ENCODE measurements at regions not wholly inside any gene's neighbourhood (a gene's known extent, or its start where the extent isn't known, plus 50 kb on each side); places are given as distances from the start of the nearest gene placed in this dataset.

DNA sequence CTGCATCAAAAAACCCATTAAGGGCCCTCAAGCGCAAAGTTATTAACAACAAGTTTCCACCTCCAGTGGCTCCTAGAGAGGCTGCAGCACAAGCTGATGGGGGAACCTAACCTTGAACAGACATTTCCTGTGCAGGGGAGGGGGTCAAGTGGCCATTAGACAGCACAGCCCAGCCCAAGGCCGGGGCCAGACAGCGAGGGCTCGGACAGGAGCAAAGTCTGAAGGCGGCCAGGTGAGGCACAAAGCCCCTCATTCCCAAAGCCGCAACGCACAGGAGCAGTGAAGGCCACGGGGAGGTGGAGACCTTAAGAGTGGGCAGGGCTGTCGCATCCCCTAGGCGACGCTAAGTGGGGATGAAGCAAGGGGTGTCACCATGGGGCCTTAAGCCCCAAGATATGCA lies 73.2 kb upstream of the ZNF746 start:
- Histone ChIP-seq H3K9ac (ENCODE audit: low read length in 3 of 3) (no peak overlapping the region), H3K27ac (ENCODE audit: low read depth in 2 of 2, low read length in 2 of 2) (peak overlapping the region in 1 of 2 donors; percentile 43), H3K27me3 (ENCODE audit: control insufficient read depth, insufficient read depth, low read length) (no peaks in the 10 kb centered on the region), H3K4me3 (ENCODE audit: low read length in 3 of 3) (no peak overlapping the region), H3K9me3 (ENCODE audit: control insufficient read depth in 2 of 3, insufficient read depth in 1 of 3, low read length in 3 of 3) (peaks cover 0 to 9% (median 0%) of the 10 kb centered on the region in 3 donors), H3K36me3 (ENCODE audit: control insufficient read depth in 2 of 3, insufficient read depth in 3 of 3, low read length in 3 of 3) (no peaks in the 10 kb centered on the region), H3K4me1 (ENCODE audit: control insufficient read depth in 2 of 3, insufficient read depth in 2 of 3, low read depth in 1 of 3, low read length in 3 of 3) (peaks cover 0 to 5% (median 2%) of the 10 kb centered on the region in 3 donors)
- no peak for FAIRE-seq
- intact Hi-C loops (cut with DNase I): no loop called here
- DNase-seq: no peak
- TF ChIP-seq CTCF (IDR thresholded peaks at IDR 0.05; ENCODE audit: borderline replicate concordance, extremely low read depth, insufficient read depth): no peak

- DNase-seq (no peak), FAIRE-seq (no peak)
- H3K27ac ChIP-seq (ENCODE audit: low read depth in 2 of 2, low read length in 2 of 2): no peak overlapping the region
- no peak overlapping the region for H3K4me3 ChIP-seq (ENCODE audit: low read length in 3 of 3)
- peaks cover 0 to 6% (median 2%) of the 10 kb centered on the region in 3 donors for H3K4me1 ChIP-seq (ENCODE audit: control insufficient read depth in 2 of 3, insufficient read depth in 2 of 3, low read depth in 1 of 3, low read length in 3 of 3)
- TF ChIP-seq CTCF (IDR thresholded peaks at IDR 0.05; ENCODE audit: borderline replicate concordance, extremely low read depth, insufficient read depth): no peak
- intact Hi-C loops (cut with DNase I): no loop called here
- no peaks in the 10 kb centered on the region for H3K36me3 ChIP-seq (ENCODE audit: control insufficient read depth in 2 of 3, insufficient read depth in 3 of 3, low read length in 3 of 3)
- H3K9me3 ChIP-seq (ENCODE audit: control insufficient read depth in 2 of 3, insufficient read depth in 1 of 3, low read length in 3 of 3): peaks cover 0 to 9% (median 0%) of the 10 kb centered on the region in 3 donors
- H3K9ac ChIP-seq (ENCODE audit: low read length in 3 of 3): no peak overlapping the region
- no peaks in the 10 kb centered on the region for H3K27me3 ChIP-seq (ENCODE audit: control insufficient read depth, insufficient read depth, low read length)
Observed at GRCh38 chr7:149569726-149570422, 72.3 kb upstream of the ZNF746 start.

DNA sequence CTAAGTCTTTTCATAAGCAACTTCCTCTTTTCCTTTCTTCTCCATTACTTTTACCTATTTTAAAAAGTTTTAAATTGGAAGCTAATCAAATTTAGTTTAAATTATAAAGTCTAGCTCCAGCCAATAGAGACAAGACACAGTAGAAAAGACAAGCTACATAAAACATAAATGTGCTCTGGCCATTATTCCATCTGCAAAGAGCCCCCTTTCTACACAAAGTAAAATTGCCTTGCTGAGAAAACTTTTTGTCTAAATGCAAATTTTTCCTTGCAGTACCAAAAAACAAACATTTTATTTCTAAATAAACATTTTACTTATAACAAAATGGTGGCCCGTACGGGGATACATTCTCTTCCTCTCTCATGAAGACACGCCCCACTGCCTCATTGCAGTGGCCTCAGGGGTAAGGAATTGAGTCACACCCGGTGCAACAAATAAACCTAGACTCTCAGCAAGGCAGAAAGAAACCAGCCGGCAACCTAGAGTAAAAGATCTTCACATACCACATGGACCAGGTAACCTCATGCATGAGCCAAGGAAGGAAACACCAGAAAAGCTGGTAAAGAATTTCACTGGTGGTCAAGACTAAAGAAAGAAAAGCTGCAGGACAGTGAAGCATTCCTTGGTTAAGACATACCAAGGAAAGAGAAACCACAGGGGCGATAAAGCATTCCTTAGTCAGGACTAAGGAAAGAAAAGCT lies 71.6 kb upstream of the ZNF746 start:
- FAIRE-seq (no peak), DNase-seq (no peak)
- no peaks in the 10 kb centered on the region for H3K36me3 ChIP-seq (ENCODE audit: control insufficient read depth in 2 of 3, insufficient read depth in 3 of 3, low read length in 3 of 3)
- no peak for TF ChIP-seq CTCF (IDR thresholded peaks at IDR 0.05; ENCODE audit: borderline replicate concordance, extremely low read depth, insufficient read depth)
- H3K9me3 ChIP-seq (ENCODE audit: control insufficient read depth in 2 of 3, insufficient read depth in 1 of 3, low read length in 3 of 3): peaks cover 0 to 8% (median 0%) of the 10 kb centered on the region in 3 donors
- no peaks in the 10 kb centered on the region for H3K27me3 ChIP-seq (ENCODE audit: control insufficient read depth, insufficient read depth, low read length)
- intact Hi-C loops (cut with DNase I): no loop called here
- H3K9ac ChIP-seq (ENCODE audit: low read length in 3 of 3): no peak overlapping the region
- peaks cover 0 to 12% (median 6%) of the 10 kb centered on the region in 3 donors for H3K4me1 ChIP-seq (ENCODE audit: control insufficient read depth in 2 of 3, insufficient read depth in 2 of 3, low read depth in 1 of 3, low read length in 3 of 3)
- no peak overlapping the region for H3K4me3 ChIP-seq (ENCODE audit: low read length in 3 of 3)
- no peak overlapping the region for H3K27ac ChIP-seq (ENCODE audit: low read depth in 2 of 2, low read length in 2 of 2)

Data from kidney (tissue), 13 donors.